ENCODE measurements at regions not wholly inside any gene's neighbourhood (a gene's known extent, or its start where the extent isn't known, plus 50 kb on each side); places are given as distances from the start of the nearest gene placed in this dataset.

DNA sequence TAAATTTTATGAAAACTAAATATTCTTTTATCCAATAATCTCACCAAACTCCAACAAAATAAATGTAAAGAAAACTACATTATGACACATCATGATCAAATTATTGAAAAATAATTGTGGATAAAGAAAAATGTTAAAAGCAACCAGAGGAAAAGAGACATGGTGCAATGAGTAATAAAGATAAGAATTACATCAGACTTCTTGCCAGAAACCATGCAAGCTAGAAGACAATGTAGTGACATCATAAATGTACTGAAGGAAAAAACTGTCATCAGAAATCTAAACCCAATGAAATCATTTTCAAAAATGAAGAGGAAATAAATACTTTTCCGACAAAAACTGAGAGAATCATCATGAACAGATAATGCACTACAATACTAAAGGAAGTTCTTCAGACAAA, 135.9 kb upstream of the EOLA2 start:
- H4K20me1 ChIP-seq (ENCODE audit: insufficient read depth, poor library complexity, severe bottlenecking): no peaks in the 10 kb centered on the region
- H3K4me2 ChIP-seq: no peak overlapping the region
- H3K9me2 ChIP-seq (replicated peaks; ENCODE audit: insufficient read depth): no peaks in the 10 kb centered on the region
- H3K27ac ChIP-seq: no peak overlapping the region
- TF ChIP-seq EZH2phosphoT487 (IDR thresholded peaks at IDR 0.05; ENCODE audit: low read depth, severe bottlenecking, unreplicated experiment): no peak
- H3K9me3 ChIP-seq (ENCODE audit: low read depth): no peaks in the 10 kb centered on the region
- H3K4me3 ChIP-seq: no peak overlapping the region
- H3K79me2 ChIP-seq: no peaks in the 10 kb centered on the region
- H2AFZ ChIP-seq: no peak overlapping the region
- no peaks in the 10 kb centered on the region for H3K4me1 ChIP-seq (ENCODE audit: insufficient read depth)
- no peaks in the 10 kb centered on the region for H3K27me3 ChIP-seq
- WGBS (ENCODE audit: low lambda C conversion rate, missing lambda C conversion rate): 86% methylated on average over 1 of the region's 1 CpG
- H3K36me3 ChIP-seq (replicated peaks; ENCODE audit: insufficient read depth, low read depth): no peaks in the 10 kb centered on the region
- DNase-seq (ENCODE audit: low spot score): no peak

DNA sequence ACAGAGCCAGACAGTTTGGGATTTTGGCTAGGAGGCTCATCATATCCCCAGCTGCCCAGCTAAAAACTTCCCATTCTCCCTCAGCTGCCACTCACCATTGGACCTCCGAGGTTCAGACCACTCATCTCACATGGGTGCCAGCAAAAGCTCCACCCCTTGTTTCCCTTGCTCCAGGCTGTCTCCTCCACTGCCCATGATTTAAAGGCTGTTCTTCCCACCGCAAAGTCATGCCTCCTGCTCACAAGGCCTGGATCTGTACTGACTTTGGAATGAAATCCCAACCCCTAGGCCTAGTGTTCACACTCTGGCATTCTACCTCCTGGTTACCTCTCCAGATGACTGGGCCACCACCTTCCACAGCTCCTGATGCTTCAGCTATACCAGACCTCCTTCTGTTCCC, 142.2 kb upstream of the EOLA2 start:
- H4K20me1 ChIP-seq (ENCODE audit: insufficient read depth, poor library complexity, severe bottlenecking): no peaks in the 10 kb centered on the region
- no peaks in the 10 kb centered on the region for H3K4me1 ChIP-seq (ENCODE audit: insufficient read depth)
- no peaks in the 10 kb centered on the region for H3K79me2 ChIP-seq
- TF ChIP-seq, protein P1, sequence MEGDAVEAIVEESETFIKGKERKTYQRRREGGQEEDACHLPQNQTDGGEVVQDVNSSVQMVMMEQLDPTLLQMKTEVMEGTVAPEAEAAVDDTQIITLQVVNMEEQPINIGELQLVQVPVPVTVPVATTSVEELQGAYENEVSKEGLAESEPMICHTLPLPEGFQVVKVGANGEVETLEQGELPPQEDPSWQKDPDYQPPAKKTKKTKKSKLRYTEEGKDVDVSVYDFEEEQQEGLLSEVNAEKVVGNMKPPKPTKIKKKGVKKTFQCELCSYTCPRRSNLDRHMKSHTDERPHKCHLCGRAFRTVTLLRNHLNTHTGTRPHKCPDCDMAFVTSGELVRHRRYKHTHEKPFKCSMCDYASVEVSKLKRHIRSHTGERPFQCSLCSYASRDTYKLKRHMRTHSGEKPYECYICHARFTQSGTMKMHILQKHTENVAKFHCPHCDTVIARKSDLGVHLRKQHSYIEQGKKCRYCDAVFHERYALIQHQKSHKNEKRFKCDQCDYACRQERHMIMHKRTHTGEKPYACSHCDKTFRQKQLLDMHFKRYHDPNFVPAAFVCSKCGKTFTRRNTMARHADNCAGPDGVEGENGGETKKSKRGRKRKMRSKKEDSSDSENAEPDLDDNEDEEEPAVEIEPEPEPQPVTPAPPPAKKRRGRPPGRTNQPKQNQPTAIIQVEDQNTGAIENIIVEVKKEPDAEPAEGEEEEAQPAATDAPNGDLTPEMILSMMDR (IDR thresholded peaks at IDR 0.05; ENCODE audit: poor library complexity): no peak
- TF ChIP-seq EZH2 (IDR thresholded peaks at IDR 0.05; ENCODE audit: borderline replicate concordance): no peak
- TF ChIP-seq EZH2phosphoT487 (IDR thresholded peaks at IDR 0.05; ENCODE audit: low read depth, severe bottlenecking, unreplicated experiment): no peak
- no peak for DNase-seq (ENCODE audit: low spot score)
- no peaks in the 10 kb centered on the region for H3K9me3 ChIP-seq (ENCODE audit: low read depth)
- H3K27me3 ChIP-seq: no peaks in the 10 kb centered on the region
- H2AFZ ChIP-seq: no peak overlapping the region
- 32% methylated on average over 2 of the region's 2 CpGs for WGBS (ENCODE audit: low lambda C conversion rate, missing lambda C conversion rate)
- no peak overlapping the region for H3K4me3 ChIP-seq
- no peaks in the 10 kb centered on the region for H3K36me3 ChIP-seq (replicated peaks; ENCODE audit: insufficient read depth, low read depth)
- H3K27ac ChIP-seq: no peak overlapping the region
- no peaks in the 10 kb centered on the region for H3K9me2 ChIP-seq (replicated peaks; ENCODE audit: insufficient read depth)
- no peak overlapping the region for H3K4me2 ChIP-seq

DNA sequence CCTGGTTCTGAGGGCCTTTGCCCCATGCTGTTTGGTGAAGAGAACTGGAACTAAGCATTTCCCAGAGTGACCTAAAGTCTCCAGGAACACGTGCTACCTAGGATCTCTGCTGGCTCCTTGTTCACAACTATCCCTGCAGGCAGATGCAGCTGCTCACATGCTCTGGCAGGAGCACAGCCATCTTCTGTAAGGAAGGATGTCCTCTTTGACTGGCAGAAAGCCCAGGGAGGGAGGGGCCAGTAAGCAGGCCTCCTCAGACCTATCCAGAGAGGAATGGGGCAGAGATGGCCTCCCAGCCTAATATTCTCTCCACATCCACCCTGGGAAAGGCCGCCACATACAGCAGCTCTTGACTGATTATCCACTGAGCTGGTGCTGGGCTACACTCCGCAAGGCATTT, 142.8 kb upstream of the EOLA2 start:
- Histone ChIP-seq H3K27me3 (no peaks in the 10 kb centered on the region), H3K9me3 (ENCODE audit: low read depth) (no peaks in the 10 kb centered on the region), H3K4me3 (no peak overlapping the region), H3K9me2 (replicated peaks; ENCODE audit: insufficient read depth) (no peaks in the 10 kb centered on the region), H3K27ac (no peak overlapping the region), H3K79me2 (no peaks in the 10 kb centered on the region), H2AFZ (no peak overlapping the region), H3K36me3 (replicated peaks; ENCODE audit: insufficient read depth, low read depth) (no peaks in the 10 kb centered on the region), H3K4me1 (ENCODE audit: insufficient read depth) (no peaks in the 10 kb centered on the region), H4K20me1 (ENCODE audit: insufficient read depth, poor library complexity, severe bottlenecking) (no peaks in the 10 kb centered on the region), H3K4me2 (no peak overlapping the region)
- no peak for DNase-seq (ENCODE audit: low spot score)
- WGBS (ENCODE audit: low lambda C conversion rate, missing lambda C conversion rate): 65% methylated on average over 3 of the region's 3 CpGs
- TF ChIP-seq EZH2phosphoT487 (IDR thresholded peaks at IDR 0.05; ENCODE audit: low read depth, severe bottlenecking, unreplicated experiment) (no peak), EZH2 (IDR thresholded peaks at IDR 0.05; ENCODE audit: borderline replicate concordance) (no peak)
- TF ChIP-seq, protein P1 (IDR thresholded peaks at IDR 0.05; ENCODE audit: poor library complexity): no peak

DNA sequence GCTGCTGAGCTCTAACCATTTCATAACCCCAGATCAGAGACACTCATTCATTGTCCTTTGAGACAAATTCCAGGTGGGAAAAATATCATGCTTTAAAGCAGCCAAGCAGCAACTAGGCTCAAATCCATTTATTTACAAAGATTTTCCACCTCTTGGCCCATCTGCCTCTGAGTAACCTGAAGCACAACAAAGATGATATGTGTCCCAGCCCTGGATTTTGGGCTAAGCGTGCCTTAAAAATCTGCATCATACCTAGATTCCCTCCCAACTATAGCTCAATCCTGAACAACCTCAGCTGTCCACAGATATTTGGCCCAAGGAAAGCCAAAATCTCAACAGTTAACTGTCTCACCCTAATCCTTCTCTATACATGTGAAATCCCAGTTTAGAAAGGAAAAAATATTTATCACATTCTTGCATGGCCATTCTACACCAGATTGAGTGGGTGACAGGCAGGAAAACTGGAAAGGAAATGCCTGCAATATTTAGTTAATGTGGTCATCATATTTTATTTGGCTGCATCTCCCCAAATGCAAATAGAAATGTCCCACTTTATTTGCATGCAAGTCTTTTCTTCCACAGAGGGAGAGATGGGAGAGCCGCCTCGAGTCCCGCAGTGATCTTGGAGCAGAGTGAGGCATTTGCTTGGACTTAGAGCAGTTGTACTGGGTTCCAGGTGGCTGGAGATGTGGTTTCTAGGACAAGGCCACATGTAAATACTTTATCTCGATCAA, 146.4 kb upstream of the EOLA2 start:
- Histone ChIP-seq H3K36me3 (replicated peaks; ENCODE audit: insufficient read depth, low read depth) (no peaks in the 10 kb centered on the region), H3K79me2 (no peaks in the 10 kb centered on the region), H3K4me2 (no peak overlapping the region), H3K9me3 (ENCODE audit: low read depth) (no peaks in the 10 kb centered on the region), H3K27ac (no peak overlapping the region), H4K20me1 (ENCODE audit: insufficient read depth, poor library complexity, severe bottlenecking) (no peaks in the 10 kb centered on the region), H3K4me1 (ENCODE audit: insufficient read depth) (no peaks in the 10 kb centered on the region), H3K4me3 (no peak overlapping the region), H2AFZ (no peak overlapping the region), H3K9me2 (replicated peaks; ENCODE audit: insufficient read depth) (no peaks in the 10 kb centered on the region), H3K27me3 (no peaks in the 10 kb centered on the region)
- no peak for DNase-seq (ENCODE audit: low spot score)
- WGBS (ENCODE audit: low lambda C conversion rate, missing lambda C conversion rate): 77% methylated on average over 5 of the region's 5 CpGs
- TF ChIP-seq, protein P1 (IDR thresholded peaks at IDR 0.05; ENCODE audit: poor library complexity): no peak
- TF ChIP-seq EZH2phosphoT487 (IDR thresholded peaks at IDR 0.05; ENCODE audit: low read depth, severe bottlenecking, unreplicated experiment) (no peak), EZH2 (IDR thresholded peaks at IDR 0.05; ENCODE audit: borderline replicate concordance) (no peak)
